Smooth muscle cell of the brain vasculature (primary cell): ENCODE measurements at regions not wholly inside any gene's neighbourhood (a gene's known extent, or its start where the extent isn't known, plus 50 kb on each side); places are given as distances from the start of the nearest gene placed in this dataset.
"Not testable (repeated sequence)": the region's sequence is repeated elsewhere in the genome, so short reads cannot be mapped to it uniquely, and the experiment has no call there.

Experiments used
- DNase-seq: peaks from one replicate; pipeline ENCODE4 v3.0.0-alpha.2; 2012; ENCODE audit warnings: low read depth, low spot score

- no peak for DNase-seq
These were observed 322.5 kb upstream of the COL8A1 start for GRCh38 chr3:99315896-99316295.

GRCh38 chr3:99313485-99313884 is 324.9 kb upstream of the COL8A1 start:
- DNase-seq, result no peak

DNA sequence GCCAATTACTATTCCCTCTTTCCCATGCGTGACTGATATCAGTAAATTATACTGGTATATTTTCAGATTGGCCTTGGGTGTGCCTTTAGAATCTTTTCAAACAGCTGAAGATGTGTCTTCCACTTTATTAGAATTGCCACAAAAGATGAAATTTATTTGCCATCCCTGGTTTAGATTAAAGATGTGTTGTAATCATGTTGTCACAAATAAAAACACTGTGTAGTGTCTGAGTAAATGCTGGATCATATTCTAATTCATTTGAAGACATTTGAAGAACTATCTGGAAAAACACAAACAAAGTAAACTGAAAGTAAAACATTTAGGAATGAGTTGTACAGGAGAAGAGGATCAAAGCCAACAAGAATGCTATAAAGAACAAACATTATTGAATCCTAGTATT is 339.7 kb upstream of the COL8A1 start:
- DNase-seq, result no peak

GRCh38 chr3:99295836-99296235 is 342.6 kb upstream of the COL8A1 start:
- no peak for DNase-seq

DNA sequence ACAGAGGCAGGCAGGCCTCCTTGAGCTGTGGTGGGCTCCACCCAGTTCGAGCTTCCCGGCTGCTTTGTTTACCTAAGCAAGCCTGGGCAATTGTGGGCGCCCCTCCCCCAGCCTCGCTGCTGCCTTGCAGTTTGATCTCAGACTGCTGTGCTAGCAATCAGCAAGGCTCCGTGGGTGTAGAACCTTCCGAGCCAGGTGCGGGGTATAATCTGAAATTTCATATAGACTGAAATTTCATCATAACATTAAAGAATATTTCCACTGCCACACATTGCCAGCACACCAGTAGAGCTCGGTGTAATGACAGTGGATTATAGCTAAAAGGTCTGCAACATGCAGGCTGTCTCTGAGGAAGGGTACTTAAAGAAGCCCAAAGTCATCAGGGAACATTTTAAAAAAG is 344.3 kb upstream of the COL8A1 start:
- DNase-seq, result not testable (repeated sequence)

DNA sequence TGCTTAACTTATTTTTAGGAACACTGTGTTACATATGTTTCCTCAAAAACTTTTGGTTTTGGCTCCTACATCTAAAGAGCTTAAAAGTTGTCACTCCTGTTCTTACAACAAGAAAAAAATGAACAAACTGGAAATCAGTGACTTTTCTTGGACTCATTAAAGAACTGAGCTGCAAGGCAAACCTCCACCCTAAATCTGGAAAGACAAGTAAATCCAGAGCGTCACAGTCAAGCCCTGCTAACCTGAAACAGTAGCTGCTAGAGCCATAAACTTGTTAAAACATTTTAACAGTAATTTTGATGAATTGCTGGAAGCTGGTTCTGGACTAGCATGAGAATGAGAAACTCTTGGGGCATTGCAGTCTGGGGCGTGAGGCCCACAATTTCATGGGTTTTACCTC is 350.5 kb upstream of the COL8A1 start:
- DNase-seq, result no peak

- no peak for DNase-seq
These were observed 352.0 kb upstream of the COL8A1 start for GRCh38 chr3:99286266-99286845.

DNA sequence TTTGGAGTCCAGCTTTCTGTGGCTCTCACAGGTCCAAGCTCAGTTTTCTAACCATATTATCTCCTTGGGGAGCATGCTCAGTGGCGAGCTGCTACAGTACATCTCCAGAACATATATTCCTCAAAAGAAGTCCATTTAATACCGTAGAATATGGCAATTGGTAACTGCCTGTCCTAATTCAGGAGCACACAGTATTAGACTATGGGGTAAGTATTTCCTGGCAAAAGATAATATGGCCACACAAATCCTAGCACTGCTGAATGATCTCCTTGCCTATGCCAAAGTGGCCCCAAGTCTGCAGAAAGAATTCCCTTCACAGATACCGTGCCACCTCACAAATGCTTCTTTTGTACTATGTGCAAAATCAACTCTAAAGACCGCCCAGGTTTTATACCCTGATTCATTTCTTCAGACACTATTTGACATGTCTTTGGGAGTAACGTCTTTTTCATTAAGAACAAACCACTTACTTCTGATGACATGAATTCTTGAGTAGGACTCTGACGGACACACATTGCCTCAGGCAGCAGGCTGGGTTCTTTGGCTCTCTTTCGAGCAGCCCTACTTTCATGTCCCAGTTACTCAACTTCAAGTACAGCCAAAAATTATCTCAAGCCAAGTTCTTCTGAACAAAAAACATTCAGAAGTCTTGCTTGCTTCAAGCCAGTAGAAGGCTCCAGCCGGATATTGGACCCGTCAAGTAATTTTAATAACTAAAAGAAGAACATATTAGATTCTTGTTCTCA is 368.3 kb upstream of the DCBLD2 start:
- no peak for DNase-seq

DNA sequence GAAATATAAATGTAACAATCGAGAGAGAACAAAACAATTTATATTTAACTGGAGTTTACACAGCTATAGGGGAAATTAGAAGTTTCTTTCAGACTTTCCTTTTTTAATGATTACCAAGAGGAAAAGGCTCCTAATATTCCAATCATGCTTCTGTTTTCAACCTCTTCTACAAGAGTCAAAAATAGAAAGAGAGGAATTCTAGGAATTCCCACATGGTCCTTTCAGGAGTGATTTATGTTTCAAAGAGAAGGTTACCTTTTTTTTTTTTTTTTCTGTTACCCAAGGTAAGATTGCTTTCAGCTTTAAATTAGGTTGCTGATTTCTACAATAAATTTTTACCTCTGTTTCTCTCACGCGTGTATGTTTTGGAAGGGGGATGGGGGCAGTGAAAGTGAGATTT is 355.3 kb upstream of the DCBLD2 start:
- no peak for DNase-seq

DNA sequence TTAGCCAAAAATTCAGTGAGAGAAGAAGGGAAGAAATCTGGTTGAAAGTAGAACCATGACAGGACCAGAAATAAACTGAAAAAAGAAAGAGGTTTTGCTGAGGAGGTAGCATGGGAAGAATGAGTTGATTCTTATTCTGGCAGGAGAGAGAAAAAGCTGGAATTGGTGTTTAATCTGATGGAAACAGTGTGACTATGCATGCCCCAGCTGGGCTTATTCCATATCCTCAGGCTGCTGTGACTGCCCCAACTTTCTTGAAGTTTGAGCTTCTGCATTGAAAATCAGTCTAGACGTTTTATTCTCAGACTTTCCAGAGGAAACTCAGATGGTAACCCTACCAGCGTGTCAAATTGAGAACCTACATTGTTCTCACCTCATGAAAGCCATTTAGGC is 352.5 kb upstream of the DCBLD2 start:
- no peak for DNase-seq

DNA sequence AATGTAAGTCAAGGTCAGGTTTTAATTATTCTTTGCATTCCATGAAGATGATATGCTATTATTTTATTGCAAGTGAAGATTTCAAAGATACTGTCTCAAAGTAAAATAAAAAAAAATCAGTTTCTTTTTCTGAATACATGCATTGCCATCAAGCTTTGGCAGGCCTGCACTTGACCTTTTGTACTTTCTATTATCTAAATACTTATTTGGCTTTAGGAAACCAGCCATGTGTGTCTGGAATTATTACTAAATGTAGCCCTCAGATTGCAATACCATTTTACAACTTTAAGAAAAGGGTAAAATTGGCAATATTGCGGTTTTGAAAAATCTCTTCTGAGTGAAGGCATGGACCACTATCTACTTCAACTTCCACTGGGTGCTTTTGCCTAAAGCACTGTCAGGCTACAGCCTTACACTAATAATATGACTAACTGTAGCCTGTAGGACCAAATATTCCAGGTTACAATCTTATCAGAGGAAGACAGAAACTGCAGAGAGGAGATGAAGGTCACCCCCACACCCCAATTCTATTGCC is 349.4 kb upstream of the DCBLD2 start:
- no peak for DNase-seq

DNA sequence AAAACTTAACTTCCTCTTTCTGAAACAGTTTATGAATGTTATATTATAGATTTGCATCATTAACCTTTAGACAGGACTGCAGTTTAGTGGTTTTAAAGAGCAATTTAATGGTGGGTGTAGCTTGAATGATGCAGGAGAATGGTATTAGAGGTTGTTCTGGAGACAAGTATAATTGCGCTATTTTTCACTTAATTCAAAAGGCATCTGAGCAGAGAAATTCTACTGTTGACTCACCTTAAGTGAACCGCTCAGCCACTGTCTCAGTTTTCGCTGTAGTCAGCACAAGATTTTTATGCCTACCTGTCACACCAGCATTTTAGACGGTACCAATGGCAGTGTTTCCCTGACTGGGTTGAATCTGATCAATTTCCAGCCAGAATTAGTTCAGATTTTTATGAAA is 348.8 kb upstream of the DCBLD2 start:
- DNase-seq, result no peak

DNA sequence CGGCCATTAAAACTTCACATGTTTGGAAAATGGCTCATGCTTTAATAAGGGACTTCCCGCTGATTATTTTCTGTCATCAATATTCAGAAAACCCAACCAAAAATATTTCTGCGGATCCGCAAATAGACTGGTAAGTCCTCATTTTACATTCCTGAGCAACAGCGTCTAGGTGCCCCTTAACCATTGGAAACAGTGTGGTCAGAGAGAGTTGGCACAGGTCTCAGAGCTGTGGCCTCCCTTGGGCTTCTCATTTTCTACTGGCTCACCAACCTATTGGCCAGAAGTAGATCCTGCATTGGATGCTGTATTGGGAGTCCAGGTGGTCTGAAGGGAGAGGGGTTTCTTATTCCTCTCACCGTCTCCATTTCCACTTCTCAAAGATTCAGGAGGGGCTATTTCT is 348.1 kb upstream of the DCBLD2 start:
- DNase-seq, result no peak

DNA sequence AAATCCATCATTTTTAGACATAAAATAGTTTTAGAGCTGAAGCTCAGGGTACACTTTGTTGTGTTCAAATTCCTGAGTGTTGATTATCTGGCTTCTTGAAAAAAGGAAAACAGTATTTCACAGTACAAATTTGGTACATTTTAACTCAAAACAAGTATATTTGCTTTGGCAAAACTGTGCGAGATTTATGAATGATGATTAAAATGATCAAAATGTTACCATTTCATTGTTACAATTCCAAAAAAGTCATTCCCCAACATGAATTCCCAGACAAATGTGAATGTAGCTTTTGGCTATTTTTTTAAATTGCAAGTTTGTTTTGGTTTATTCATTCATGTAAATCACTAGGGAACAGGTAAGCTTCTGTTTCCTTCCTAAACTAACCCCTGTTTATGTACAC is 347.4 kb upstream of the DCBLD2 start:
- DNase-seq, result no peak

DNA sequence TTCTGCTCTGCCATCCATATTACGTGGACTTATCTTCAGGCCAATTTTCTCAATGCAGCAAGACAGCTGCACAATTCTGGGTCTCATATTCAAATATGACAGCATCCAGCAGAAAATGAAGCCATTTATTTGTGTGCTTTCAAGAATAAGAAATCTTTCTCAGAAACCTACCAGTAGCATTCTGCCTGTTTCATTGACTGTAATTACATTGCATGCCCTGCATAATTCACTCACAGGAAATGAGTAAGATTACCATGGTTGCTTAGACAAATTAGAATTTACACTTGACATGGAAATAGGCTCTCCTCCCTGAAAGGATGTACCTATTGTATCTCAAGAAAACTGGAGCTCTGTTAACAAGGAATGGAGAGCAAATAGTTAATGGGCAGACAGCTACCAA is 346.6 kb upstream of the DCBLD2 start:
- no peak for DNase-seq

GRCh38 chr3:99246010-99246654 is 344.6 kb upstream of the DCBLD2 start:
- no peak for DNase-seq

- no peak for DNase-seq
These were observed 340.8 kb upstream of the DCBLD2 start for GRCh38 chr3:99242271-99242670.

GRCh38 chr3:99240700-99241099 is 339.2 kb upstream of the DCBLD2 start:
- DNase-seq, result no peak

GRCh38 chr3:99236576-99236975 is 335.1 kb upstream of the DCBLD2 start:
- DNase-seq, result no peak

DNA sequence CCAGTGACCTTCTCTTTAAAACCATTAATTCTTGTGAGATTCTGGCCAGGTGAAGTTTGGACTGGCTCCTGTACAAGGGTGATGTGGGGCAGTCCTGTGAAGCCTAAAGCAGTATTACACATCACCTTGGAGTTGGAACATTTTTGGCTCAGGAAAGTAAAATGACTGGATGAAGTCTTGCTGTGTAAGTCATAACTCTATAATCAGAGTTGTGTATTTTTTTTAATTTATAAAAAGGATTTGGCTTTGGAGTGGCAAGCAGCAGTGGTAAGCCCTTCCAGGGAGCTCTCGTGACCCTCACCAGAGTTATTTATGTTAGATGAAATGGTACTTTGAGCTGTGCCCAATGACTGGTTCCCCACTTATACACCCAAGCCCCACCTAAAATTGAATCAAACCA is 331.2 kb upstream of the DCBLD2 start:
- no peak for DNase-seq

GRCh38 chr3:99218468-99218867 is 317.0 kb upstream of the DCBLD2 start:
- DNase-seq, result no peak

DNA sequence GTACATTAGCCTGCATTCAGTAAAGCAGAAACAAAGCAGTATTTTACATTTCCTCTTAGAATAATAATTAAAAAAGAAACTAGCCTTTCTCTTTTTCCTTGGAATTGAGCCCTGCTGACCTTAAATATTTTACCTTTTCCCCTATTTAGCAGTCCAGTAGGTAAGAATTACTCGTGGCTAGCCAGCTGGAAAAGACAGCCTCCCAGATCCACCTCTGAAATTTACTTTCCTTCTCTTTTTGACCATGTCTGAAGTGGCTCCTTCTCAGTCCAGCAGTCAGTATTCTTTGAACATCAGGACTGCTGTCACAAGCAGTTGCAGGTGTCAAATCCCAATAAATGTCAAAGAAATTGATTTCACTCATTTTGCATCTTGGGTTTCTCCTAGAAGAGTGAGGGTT is 311.5 kb upstream of the DCBLD2 start:
- no peak for DNase-seq

DNA sequence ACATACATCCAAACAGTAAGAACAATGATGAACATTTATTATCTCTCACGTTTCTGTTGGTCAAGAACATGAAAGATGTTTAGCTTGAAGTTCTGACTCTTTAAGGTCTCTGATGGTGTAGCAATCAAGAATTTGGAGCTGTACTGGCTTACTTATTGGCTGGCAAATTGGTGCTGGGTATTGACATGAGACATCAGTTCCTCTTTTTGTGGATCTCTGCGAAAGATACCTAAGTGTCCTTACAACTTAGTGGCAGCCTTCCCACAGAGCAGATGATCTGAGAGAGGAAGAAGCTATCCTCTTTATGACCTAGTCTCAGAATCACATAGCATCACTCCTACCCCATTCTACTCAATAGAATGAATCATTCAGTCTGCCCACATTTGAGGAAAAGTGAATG is 309.8 kb upstream of the DCBLD2 start:
- DNase-seq, result no peak
